Hepatocyte (in vitro differentiated cells): ENCODE measurements at regions not wholly inside any gene's neighbourhood (a gene's known extent, or its start where the extent isn't known, plus 50 kb on each side); places are given as distances from the start of the nearest gene placed in this dataset.

ENCODE experiments used
- EZH2 ChIP-seq: fragments of 200-600 bp; sonication (generic); IDR thresholded peaks from 2 replicates; pipeline ENCODE4 v1.6.1; 2016; ENCODE audit warnings: antibody characterized with exemption, mild to moderate bottlenecking, borderline replicate concordance
- TF ChIP-seq, protein P1 (sequence below): fragments of 200-600 bp; sonication (generic); IDR thresholded peaks from 2 replicates; pipeline ENCODE4 v1.5.1; 2016; ENCODE audit warnings: antibody characterized with exemption, mild to moderate bottlenecking; ENCODE audit not compliant: poor library complexity

DNA sequence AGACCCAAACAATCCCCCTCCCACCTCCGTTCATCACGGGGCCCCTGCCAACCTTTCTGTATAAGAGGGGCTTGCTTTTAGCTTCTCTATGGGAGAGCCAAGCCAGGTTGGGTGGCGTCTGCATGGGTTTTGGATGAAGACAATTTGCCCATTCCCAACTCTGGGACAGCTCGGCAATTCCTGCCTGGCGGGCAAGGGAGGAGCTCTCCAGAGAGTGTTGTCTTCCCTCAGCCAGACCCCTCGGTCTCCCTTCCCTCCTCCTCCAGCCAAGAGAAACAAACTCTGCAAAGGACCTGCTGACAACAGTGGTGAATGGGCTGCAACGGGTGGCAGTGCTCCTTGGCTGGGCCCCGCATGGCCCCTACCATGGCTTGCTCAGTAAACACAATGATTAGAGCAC, 267.2 kb upstream of the HDAC4 start:
- TF ChIP-seq, protein P1, sequence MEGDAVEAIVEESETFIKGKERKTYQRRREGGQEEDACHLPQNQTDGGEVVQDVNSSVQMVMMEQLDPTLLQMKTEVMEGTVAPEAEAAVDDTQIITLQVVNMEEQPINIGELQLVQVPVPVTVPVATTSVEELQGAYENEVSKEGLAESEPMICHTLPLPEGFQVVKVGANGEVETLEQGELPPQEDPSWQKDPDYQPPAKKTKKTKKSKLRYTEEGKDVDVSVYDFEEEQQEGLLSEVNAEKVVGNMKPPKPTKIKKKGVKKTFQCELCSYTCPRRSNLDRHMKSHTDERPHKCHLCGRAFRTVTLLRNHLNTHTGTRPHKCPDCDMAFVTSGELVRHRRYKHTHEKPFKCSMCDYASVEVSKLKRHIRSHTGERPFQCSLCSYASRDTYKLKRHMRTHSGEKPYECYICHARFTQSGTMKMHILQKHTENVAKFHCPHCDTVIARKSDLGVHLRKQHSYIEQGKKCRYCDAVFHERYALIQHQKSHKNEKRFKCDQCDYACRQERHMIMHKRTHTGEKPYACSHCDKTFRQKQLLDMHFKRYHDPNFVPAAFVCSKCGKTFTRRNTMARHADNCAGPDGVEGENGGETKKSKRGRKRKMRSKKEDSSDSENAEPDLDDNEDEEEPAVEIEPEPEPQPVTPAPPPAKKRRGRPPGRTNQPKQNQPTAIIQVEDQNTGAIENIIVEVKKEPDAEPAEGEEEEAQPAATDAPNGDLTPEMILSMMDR, result no peak
- TF ChIP-seq EZH2, result no peak
